Neural progenitor cell (in vitro differentiated cells): ENCODE measurements at regions not wholly inside any gene's neighbourhood (a gene's known extent, or its start where the extent isn't known, plus 50 kb on each side); places are given as distances from the start of the nearest gene placed in this dataset.

Source experiments
- EZH2 ChIP-seq: fragments of 200-600 bp; sonication (generic); IDR thresholded peaks from 2 replicates; pipeline ENCODE4 v1.6.1; 2017; ENCODE audit warnings: antibody characterized with exemption, mild to moderate bottlenecking, moderate library complexity
- TF ChIP-seq, protein P1 (sequence below): fragments of 200-600 bp; sonication (generic); IDR thresholded peaks from 2 replicates; pipeline ENCODE4 v1.5.1; 2017; ENCODE audit warnings: antibody characterized with exemption, mild to moderate bottlenecking

- TF ChIP-seq, protein P1, sequence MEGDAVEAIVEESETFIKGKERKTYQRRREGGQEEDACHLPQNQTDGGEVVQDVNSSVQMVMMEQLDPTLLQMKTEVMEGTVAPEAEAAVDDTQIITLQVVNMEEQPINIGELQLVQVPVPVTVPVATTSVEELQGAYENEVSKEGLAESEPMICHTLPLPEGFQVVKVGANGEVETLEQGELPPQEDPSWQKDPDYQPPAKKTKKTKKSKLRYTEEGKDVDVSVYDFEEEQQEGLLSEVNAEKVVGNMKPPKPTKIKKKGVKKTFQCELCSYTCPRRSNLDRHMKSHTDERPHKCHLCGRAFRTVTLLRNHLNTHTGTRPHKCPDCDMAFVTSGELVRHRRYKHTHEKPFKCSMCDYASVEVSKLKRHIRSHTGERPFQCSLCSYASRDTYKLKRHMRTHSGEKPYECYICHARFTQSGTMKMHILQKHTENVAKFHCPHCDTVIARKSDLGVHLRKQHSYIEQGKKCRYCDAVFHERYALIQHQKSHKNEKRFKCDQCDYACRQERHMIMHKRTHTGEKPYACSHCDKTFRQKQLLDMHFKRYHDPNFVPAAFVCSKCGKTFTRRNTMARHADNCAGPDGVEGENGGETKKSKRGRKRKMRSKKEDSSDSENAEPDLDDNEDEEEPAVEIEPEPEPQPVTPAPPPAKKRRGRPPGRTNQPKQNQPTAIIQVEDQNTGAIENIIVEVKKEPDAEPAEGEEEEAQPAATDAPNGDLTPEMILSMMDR = no peak
- TF ChIP-seq EZH2 = no peak
Observed at GRCh38 chr16:63005356-63005755, 969.1 kb upstream of the CDH8 start.
